Sigmoid colon (tissue), 6 donors: ENCODE measurements at regions not wholly inside any gene's neighbourhood (a gene's known extent, or its start where the extent isn't known, plus 50 kb on each side); places are given as distances from the start of the nearest gene placed in this dataset.

Source experiments
- DNase-seq: peaks from one replicate; pipeline ENCODE4 v3.0.0-alpha.2; 2019
- H3K27ac ChIP-seq, 4 donors: fragments of 200-600 bp; sonication (generic); one replicate each; pipeline ENCODE4 v1.5.1; 2016 to 2019; ENCODE audit warnings: mild to moderate bottlenecking in 1 of 4
- H3K27me3 ChIP-seq, 3 donors: fragments of 200-600 bp; sonication (generic); one replicate each; pipeline ENCODE4 v1.5.1; 2019; ENCODE audit warnings: mild to moderate bottlenecking in 1 of 3
- H3K36me3 ChIP-seq, 4 donors: fragments of 200-600 bp; sonication (generic); one replicate each; pipeline ENCODE4 v1.5.1; 2016 to 2019
- H3K4me1 ChIP-seq, 4 donors: fragments of 200-600 bp; sonication (generic); one replicate each; pipeline ENCODE4 v1.5.1; 2017 to 2019
- H3K4me3 ChIP-seq, 4 donors: fragments of 200-600 bp; sonication (generic); one replicate each; pipeline ENCODE4 v1.5.1; 2017 to 2019; ENCODE audit warnings: mild to moderate bottlenecking in 2 of 4, moderate library complexity in 1 of 4
- H3K9me3 ChIP-seq, 4 donors: fragments of 200-600 bp in 3 of 4; sonication (generic) in 3 of 4; one replicate each; pipeline versions ENCODE4 v1.5.1 to v1.6.1; 2013 to 2019
- EP300 ChIP-seq, 4 donors: sonication (generic); formaldehyde crosslinking; IDR thresholded peaks; one replicate each; pipeline ENCODE4 v1.6.1; 2017; ENCODE audit warnings: antibody characterized with exemption in 4 of 4
- POLR2A ChIP-seq, 2 donors: fragments of 450-650 bp; IDR thresholded peaks; one replicate each; pipeline ENCODE4 v1.6.1; 2016; ENCODE audit warnings: antibody characterized with exemption in 2 of 2, mild to moderate bottlenecking in 2 of 2, moderate library complexity in 2 of 2
- POLR2AphosphoS5 ChIP-seq, 4 donors: sonication (generic); formaldehyde crosslinking; IDR thresholded peaks; one replicate each; pipeline ENCODE4 v1.6.1; 2017; ENCODE audit warnings: antibody characterized with exemption in 4 of 4
- WGBS, 2 donors: extraction: QIAGEN DNeasy Blood & Tissue Kit; methylation state at CpG; one replicate each; pipeline ENCODE4 v1.1.7; 2013; 5-methylcytosine and 5-hydroxymethylcytosine counted together
- intact Hi-C: fragments of 100-400 bp; cut with DNase I; formaldehyde crosslinking; loops from one replicate; pipeline ENCODE4 v1.15.1; 2023
- TF ChIP-seq, protein P1 (sequence below), 4 experiments: fragments of 450-650 bp in 3 of 4; fragments of 200-600 bp in 1 of 4; IDR thresholded peaks; one replicate each; pipeline ENCODE4 v1.5.1; 2016 to 2019; ENCODE audit warnings: antibody characterized with exemption in 4 of 4, mild to moderate bottlenecking in 3 of 4, moderate library complexity in 2 of 4
- donor health status: healthy with polysubstance abuse.
- donor health status: healthy.

DNA sequence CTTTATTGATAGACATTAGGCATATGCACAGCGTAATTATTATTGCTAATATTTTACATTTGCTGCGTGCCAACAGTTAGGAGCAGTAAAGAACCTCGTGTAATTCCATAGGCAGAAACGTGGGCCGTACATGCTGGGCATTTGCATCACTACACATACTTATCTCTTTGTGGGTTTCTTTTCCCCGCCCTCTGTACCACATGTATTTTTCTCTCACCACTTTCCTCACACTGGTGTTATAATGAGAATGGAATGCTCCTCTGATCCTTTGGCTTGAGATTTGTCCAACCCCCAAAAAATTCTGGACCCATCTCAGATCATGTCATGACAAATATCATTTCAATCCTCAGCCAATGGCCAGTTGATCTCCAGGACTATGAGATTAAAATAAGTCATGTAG is 1952.6 kb upstream of the WWC1 start:
- TF ChIP-seq POLR2AphosphoS5 (IDR thresholded peaks at IDR 0.05) (no peak), POLR2A (IDR thresholded peaks at IDR 0.05) (no peak), EP300 (IDR thresholded peaks at IDR 0.05) (no peak)
- TF ChIP-seq, protein P1, sequence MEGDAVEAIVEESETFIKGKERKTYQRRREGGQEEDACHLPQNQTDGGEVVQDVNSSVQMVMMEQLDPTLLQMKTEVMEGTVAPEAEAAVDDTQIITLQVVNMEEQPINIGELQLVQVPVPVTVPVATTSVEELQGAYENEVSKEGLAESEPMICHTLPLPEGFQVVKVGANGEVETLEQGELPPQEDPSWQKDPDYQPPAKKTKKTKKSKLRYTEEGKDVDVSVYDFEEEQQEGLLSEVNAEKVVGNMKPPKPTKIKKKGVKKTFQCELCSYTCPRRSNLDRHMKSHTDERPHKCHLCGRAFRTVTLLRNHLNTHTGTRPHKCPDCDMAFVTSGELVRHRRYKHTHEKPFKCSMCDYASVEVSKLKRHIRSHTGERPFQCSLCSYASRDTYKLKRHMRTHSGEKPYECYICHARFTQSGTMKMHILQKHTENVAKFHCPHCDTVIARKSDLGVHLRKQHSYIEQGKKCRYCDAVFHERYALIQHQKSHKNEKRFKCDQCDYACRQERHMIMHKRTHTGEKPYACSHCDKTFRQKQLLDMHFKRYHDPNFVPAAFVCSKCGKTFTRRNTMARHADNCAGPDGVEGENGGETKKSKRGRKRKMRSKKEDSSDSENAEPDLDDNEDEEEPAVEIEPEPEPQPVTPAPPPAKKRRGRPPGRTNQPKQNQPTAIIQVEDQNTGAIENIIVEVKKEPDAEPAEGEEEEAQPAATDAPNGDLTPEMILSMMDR (IDR thresholded peaks at IDR 0.05), result no peak

DNA sequence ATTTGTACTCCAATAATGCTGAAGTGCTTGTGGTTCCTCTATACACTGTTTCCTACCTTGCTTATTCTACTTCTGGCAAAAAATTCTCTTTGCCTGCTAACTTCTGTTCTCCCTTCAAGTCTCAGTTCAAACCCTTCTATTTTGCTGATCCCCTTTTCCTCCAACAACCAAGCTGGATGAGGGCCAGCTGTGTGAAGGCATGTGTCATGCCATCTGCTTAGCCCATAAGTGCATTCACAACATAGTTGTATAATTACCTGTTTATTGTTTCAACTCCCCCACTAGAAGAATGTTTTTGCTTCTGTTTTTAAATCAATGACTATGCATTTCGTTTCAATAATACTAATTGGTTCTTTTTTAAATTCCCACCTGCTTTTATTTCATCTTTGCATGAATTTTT is 1951.4 kb upstream of the WWC1 start:
- no peaks in the 10 kb centered on the region for H3K9me3 ChIP-seq
- no peak for DNase-seq
- H3K27me3 ChIP-seq, result no peaks in the 10 kb centered on the region
- no peaks in the 10 kb centered on the region for H3K36me3 ChIP-seq
- TF ChIP-seq POLR2AphosphoS5 (IDR thresholded peaks at IDR 0.05) (no peak), POLR2A (IDR thresholded peaks at IDR 0.05) (no peak), EP300 (IDR thresholded peaks at IDR 0.05) (no peak)
- TF ChIP-seq, protein P1 (IDR thresholded peaks at IDR 0.05), result no peak
- no peak overlapping the region for H3K27ac ChIP-seq
- 33 to 69% methylated on average over 1 of the region's 1 CpG for WGBS, 2 donors
- H3K4me1 ChIP-seq, result peaks cover 0 to 3% (median 0%) of the 10 kb centered on the region in 4 donors
- no peak overlapping the region for H3K4me3 ChIP-seq
- intact Hi-C loops, result no loop called here

More for the DNA sequence above, 1952.6 kb upstream of the WWC1 start:
- no peaks in the 10 kb centered on the region for H3K36me3 ChIP-seq
- WGBS, 2 donors, result 88 to 93% methylated on average over 6 of the region's 6 CpGs
- H3K27me3 ChIP-seq, result no peaks in the 10 kb centered on the region
- H3K27ac ChIP-seq, result no peak overlapping the region
- no peak for DNase-seq
- no peak overlapping the region for H3K4me3 ChIP-seq
- no peaks in the 10 kb centered on the region for H3K9me3 ChIP-seq
- intact Hi-C loops, result no loop called here
- peaks cover 0 to 3% (median 0%) of the 10 kb centered on the region in 4 donors for H3K4me1 ChIP-seq

DNA sequence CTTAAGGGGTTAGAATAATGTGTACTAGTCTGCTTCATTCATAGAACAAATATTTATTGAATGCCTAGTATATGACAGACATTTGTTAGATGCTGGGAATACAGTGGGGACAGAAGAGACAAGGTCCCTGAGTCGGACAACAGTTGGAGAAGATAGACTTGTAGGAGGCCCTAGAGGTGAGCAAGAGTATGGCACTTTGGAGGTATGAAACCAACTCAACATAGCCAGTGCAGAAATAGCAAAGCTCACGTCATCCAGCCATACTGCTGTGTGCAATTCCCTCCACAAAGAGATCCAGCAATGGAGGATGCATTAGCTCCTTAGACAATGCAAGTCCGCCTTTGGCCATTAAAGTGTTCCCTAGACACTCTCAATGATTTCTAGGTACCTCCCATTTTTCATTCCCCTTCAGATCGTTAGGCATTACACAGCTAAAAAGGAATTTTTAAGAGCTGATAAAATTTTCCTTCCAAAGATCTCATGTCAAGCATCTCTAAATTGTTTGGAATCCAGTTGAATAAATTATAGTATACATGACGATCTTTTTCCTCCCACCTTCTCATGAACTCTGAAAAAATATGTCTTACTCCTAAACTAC is 1949.6 kb upstream of the WWC1 start:
- Histone ChIP-seq H3K4me3 (no peak overlapping the region), H3K27me3 (no peaks in the 10 kb centered on the region), H3K9me3 (no peaks in the 10 kb centered on the region), H3K4me1 (peaks cover 0 to 5% (median 1%) of the 10 kb centered on the region in 4 donors), H3K36me3 (no peaks in the 10 kb centered on the region), H3K27ac (no peak overlapping the region)
- DNase-seq, result no peak
- 81 to 86% methylated on average over 5 of the region's 5 CpGs for WGBS, 2 donors
- TF ChIP-seq, protein P1 (IDR thresholded peaks at IDR 0.05), result no peak
- TF ChIP-seq EP300 (IDR thresholded peaks at IDR 0.05) (no peak), POLR2AphosphoS5 (IDR thresholded peaks at IDR 0.05) (no peak), POLR2A (IDR thresholded peaks at IDR 0.05) (no peak)
- intact Hi-C loops, result no loop called here

DNA sequence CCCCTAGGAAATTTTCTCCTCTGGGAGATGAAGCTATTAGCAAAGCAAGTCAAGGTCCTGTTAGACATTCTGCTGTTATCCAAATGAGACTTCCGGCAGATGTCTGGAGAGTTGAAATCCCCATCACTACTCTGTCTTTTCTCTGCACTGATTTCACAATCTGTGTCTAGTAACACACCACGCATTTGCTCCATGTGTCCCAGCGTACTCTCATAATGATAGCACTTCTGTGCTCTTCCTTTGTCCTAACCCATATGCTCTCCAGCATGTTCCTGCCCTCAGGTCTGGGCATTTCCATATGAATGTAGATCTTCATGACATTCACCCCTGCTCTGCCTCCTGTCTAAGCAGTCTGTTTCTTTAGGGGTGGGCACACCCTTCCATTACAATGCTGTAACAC is 1949.0 kb upstream of the WWC1 start:
- intact Hi-C loops, result no loop called here
- no peaks in the 10 kb centered on the region for H3K27me3 ChIP-seq
- no peaks in the 10 kb centered on the region for H3K9me3 ChIP-seq
- DNase-seq, result no peak
- 85 to 91% methylated on average over 3 of the region's 3 CpGs for WGBS, 2 donors
- no peak overlapping the region for H3K27ac ChIP-seq
- TF ChIP-seq EP300 (IDR thresholded peaks at IDR 0.05), result no peak
- TF ChIP-seq, protein P1 (IDR thresholded peaks at IDR 0.05), result no peak
- TF ChIP-seq POLR2AphosphoS5 (IDR thresholded peaks at IDR 0.05), result no peak
- TF ChIP-seq POLR2A (IDR thresholded peaks at IDR 0.05), result no peak
- peaks cover 0 to 10% (median 1%) of the 10 kb centered on the region in 4 donors for H3K4me1 ChIP-seq
- H3K4me3 ChIP-seq, result no peak overlapping the region
- H3K36me3 ChIP-seq, result no peaks in the 10 kb centered on the region
